NCI-H1417 (cell line): ENCODE measurements at regions not wholly inside any gene's neighbourhood (a gene's known extent, or its start where the extent isn't known, plus 50 kb on each side); places are given as distances from the start of the nearest gene placed in this dataset.

Experiments used
- DNase-seq, 3 experiments: peaks; one replicate each; lab custom pipeline; 2025; lab: John Stamatoyannopoulos, UW

DNA sequence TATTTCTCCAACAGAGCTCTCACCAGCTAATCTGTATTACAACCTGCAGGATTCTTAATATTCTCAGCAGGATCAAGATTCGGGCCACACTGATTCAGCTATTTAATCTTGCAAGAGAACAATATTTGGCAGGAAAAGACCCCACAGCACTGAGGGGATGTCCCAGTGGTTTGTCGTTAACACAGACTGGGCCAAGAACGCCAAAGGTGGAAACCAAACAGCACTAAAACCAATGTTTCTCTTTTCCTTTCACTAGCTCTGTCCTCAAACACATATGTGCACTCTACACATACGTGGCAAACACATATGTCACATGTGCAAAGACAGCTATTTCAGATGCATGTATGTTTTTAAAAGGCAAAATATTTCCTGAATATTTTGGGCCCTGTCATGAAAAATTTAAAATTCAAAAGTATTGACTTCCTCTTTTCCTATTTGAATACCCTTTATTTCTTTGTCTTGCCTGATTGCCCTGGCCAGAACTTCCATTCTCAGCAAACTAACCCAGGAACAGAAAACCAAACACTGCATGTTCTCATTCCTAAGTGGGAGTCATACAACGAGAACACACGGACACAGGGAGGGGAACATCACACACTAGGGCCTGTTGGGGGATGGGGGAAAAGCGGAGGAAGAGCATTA, 51.7 kb upstream of the NEBL start:
- no peak for DNase-seq
